BLaER1 (cell line): ENCODE measurements at regions not wholly inside any gene's neighbourhood (a gene's known extent, or its start where the extent isn't known, plus 50 kb on each side); places are given as distances from the start of the nearest gene placed in this dataset.
"Not testable (repeated sequence)": the region's sequence is repeated elsewhere in the genome, so short reads cannot be mapped to it uniquely, and the experiment has no call there.

Experiments
- H3K27ac ChIP-seq: shearing (Covaris generic); formaldehyde crosslinking; 2 replicates; pipeline ENCODE4 v1.8.1; 2022
- H3K27me3 ChIP-seq: shearing (Covaris generic); formaldehyde crosslinking; 2 replicates; pipeline ENCODE4 v1.8.1; 2022
- H3K36me3 ChIP-seq: shearing (Covaris generic); formaldehyde crosslinking; 2 replicates; pipeline ENCODE4 v1.8.1; 2022
- H3K4me1 ChIP-seq: shearing (Covaris generic); formaldehyde crosslinking; 2 replicates; pipeline ENCODE4 v1.8.1; 2022
- H3K4me2 ChIP-seq: shearing (Covaris generic); formaldehyde crosslinking; 2 replicates; pipeline ENCODE4 v1.8.1; 2022
- H3K4me3 ChIP-seq: shearing (Covaris generic); formaldehyde crosslinking; 2 replicates; pipeline ENCODE4 v1.8.1; 2022
- H3K9ac ChIP-seq: shearing (Covaris generic); formaldehyde crosslinking; 2 replicates; pipeline ENCODE4 v1.8.1; 2022
- H3K9me3 ChIP-seq: shearing (Covaris generic); formaldehyde crosslinking; 2 replicates; pipeline ENCODE4 v1.8.1; 2022
- H4K20me1 ChIP-seq: shearing (Covaris generic); formaldehyde crosslinking; 2 replicates; pipeline ENCODE4 v1.8.1; 2022
- Cebpa-rat ChIP-seq: shearing (Covaris generic); IDR thresholded peaks from 2 replicates; pipeline ENCODE4 v1.8.1; 2022

DNA sequence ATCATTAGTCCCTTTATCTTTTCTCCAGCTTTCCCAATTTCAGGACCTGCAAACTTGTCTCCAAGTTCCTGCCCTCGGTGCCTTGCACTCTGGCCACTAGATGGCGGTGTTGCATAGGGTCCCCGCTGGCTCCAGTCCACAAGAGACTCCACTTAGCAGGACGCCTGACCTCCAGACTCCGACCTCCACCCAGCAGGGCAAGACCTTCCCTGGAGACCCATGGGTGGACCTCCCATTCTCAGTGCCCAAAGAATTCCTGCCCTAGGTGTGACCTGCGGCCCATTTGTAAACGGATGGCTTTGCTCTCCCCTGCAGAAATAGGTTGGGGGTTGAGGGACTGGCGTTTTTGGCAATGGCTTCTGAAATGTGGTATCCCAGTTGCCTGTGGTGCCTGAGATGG, 82.6 kb downstream of the LSM3 start:
- Histone ChIP-seq H4K20me1 (no peaks in the 10 kb centered on the region), H3K27me3 (no peaks in the 10 kb centered on the region), H3K4me3 (no peak overlapping the region), H3K9ac (no peak overlapping the region), H3K27ac (no peak overlapping the region), H3K36me3 (no peaks in the 10 kb centered on the region), H3K4me1 (no peaks in the 10 kb centered on the region), H3K9me3 (no peaks in the 10 kb centered on the region; the same call in 1 of the 2 replicates), H3K4me2 (no peak overlapping the region)
- TF ChIP-seq Cebpa-rat: no peak

DNA sequence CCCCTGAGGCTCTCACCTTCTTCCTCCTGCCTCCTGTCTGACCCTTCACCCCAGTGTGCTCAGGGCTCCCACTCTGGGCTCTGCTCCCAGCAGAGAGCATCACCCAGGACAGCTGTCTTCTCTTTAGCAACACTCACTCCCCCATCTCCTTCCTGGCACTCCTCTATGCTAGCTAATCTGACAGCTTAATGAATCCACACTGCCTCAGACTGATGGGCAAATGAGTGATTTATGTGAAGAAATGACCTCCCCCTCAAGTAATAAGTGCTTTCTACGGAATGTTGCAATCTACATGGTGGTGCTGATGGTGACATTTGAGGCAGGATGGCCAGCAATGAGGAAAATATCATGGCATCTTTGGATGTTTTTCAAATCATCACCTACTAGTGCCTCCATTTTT, 83.6 kb downstream of the LSM3 start:
- H3K4me2 ChIP-seq: no peak overlapping the region
- H3K9me3 ChIP-seq: no peaks in the 10 kb centered on the region; the same call in 1 of the 2 replicates
- no peaks in the 10 kb centered on the region for H4K20me1 ChIP-seq
- TF ChIP-seq Cebpa-rat: no peak
- H3K4me1 ChIP-seq: no peaks in the 10 kb centered on the region
- no peak overlapping the region for H3K27ac ChIP-seq
- H3K27me3 ChIP-seq: no peaks in the 10 kb centered on the region
- no peaks in the 10 kb centered on the region for H3K36me3 ChIP-seq
- H3K4me3 ChIP-seq: no peak overlapping the region
- no peak overlapping the region for H3K9ac ChIP-seq

DNA sequence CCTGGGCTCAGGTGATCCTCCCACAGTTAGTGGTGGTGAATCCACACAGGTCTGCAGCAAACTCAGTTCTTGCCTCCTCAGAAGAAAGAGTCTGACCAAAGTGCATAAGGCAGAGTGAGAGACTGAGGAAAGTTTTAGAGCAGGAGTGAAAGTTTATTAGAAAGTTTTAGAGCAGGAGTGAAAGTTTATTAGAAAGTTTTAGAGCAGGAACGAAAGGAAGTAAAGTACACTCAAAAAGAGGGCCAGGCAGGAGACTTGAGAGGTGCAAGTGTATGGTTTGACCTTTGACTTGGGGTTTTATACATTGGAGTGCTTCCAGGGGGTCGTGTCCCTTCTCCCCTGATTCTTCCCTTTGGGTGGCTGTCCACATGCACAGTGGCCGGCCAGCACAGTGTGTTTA, 84.2 kb downstream of the LSM3 start:
- no peak overlapping the region for H3K9ac ChIP-seq
- no peaks in the 10 kb centered on the region; the same call in 1 of the 2 replicates for H3K9me3 ChIP-seq
- no peak overlapping the region for H3K4me2 ChIP-seq
- H3K4me3 ChIP-seq: no peak overlapping the region
- H3K4me1 ChIP-seq: no peaks in the 10 kb centered on the region
- no peaks in the 10 kb centered on the region for H3K27me3 ChIP-seq
- H3K27ac ChIP-seq: no peak overlapping the region
- no peak for TF ChIP-seq Cebpa-rat
- H4K20me1 ChIP-seq: no peaks in the 10 kb centered on the region
- H3K36me3 ChIP-seq: no peaks in the 10 kb centered on the region

GRCh38 chr3:14263317-14264005, 84.8 kb downstream of the LSM3 start:
- TF ChIP-seq Cebpa-rat: no peak
- Histone ChIP-seq H3K9me3 (no peaks in the 10 kb centered on the region; the same call in 1 of the 2 replicates), H3K4me1 (no peaks in the 10 kb centered on the region), H3K27me3 (no peaks in the 10 kb centered on the region), H3K4me3 (no peak overlapping the region), H3K36me3 (no peaks in the 10 kb centered on the region), H4K20me1 (no peaks in the 10 kb centered on the region), H3K4me2 (no peak overlapping the region), H3K27ac (no peak overlapping the region), H3K9ac (no peak overlapping the region)

GRCh38 chr3:14265246-14265962, 86.8 kb downstream of the LSM3 start:
- no peaks in the 10 kb centered on the region; the same call in 1 of the 2 replicates for H3K9me3 ChIP-seq
- H3K9ac ChIP-seq: no peak overlapping the region
- no peaks in the 10 kb centered on the region for H3K4me1 ChIP-seq
- no peaks in the 10 kb centered on the region for H4K20me1 ChIP-seq
- no peaks in the 10 kb centered on the region for H3K27me3 ChIP-seq
- no peak overlapping the region for H3K4me2 ChIP-seq
- no peaks in the 10 kb centered on the region for H3K36me3 ChIP-seq
- H3K27ac ChIP-seq: no peak overlapping the region
- no peak for TF ChIP-seq Cebpa-rat
- no peak overlapping the region for H3K4me3 ChIP-seq

GRCh38 chr3:14266361-14266760, 87.7 kb downstream of the LSM3 start:
- Histone ChIP-seq H3K9ac (no peak overlapping the region), H3K9me3 (no peaks in the 10 kb centered on the region; the same call in 1 of the 2 replicates), H3K27me3 (no peaks in the 10 kb centered on the region), H3K36me3 (no peaks in the 10 kb centered on the region), H3K27ac (no peak overlapping the region), H3K4me2 (no peak overlapping the region), H3K4me3 (no peak overlapping the region), H3K4me1 (no peaks in the 10 kb centered on the region), H4K20me1 (no peaks in the 10 kb centered on the region)
- TF ChIP-seq Cebpa-rat: no peak

GRCh38 chr3:14267976-14268375, 89.4 kb downstream of the LSM3 start:
- H3K27me3 ChIP-seq: no peaks in the 10 kb centered on the region
- H3K36me3 ChIP-seq: no peaks in the 10 kb centered on the region
- H3K9ac ChIP-seq: no peak overlapping the region
- no peaks in the 10 kb centered on the region; the same call in 1 of the 2 replicates for H3K9me3 ChIP-seq
- no peak for TF ChIP-seq Cebpa-rat
- H3K4me2 ChIP-seq: no peak overlapping the region
- H3K27ac ChIP-seq: no peak overlapping the region
- H3K4me1 ChIP-seq: no peaks in the 10 kb centered on the region
- H4K20me1 ChIP-seq: no peaks in the 10 kb centered on the region
- no peak overlapping the region for H3K4me3 ChIP-seq

DNA sequence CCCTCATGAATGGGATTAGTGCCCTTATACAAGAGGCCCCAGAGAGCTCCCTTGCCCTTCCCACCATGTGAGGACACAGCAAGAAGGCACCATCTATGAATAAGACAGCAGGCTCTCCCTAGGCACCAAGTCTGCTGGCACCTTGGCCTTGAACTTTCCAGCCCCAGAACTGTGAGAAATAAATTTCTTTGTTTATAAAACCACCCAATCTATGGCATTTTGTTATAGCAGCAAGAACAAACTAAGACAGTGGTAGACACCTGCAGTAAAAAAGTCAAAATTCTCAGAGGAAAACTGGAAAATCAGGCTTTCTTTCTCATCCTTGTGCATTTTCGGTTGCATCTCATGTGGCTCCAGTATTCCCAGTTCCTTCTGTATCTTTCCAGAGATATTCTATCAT, 90.3 kb downstream of the LSM3 start:
- Histone ChIP-seq H4K20me1 (no peaks in the 10 kb centered on the region), H3K9me3 (no peaks in the 10 kb centered on the region), H3K27me3 (no peaks in the 10 kb centered on the region), H3K36me3 (no peaks in the 10 kb centered on the region), H3K4me2 (no peak overlapping the region), H3K4me3 (no peak overlapping the region), H3K9ac (no peak overlapping the region), H3K27ac (no peak overlapping the region), H3K4me1 (no peaks in the 10 kb centered on the region)
- TF ChIP-seq Cebpa-rat: no peak

- not testable (repeated sequence) for H4K20me1 ChIP-seq, H3K36me3 ChIP-seq, H3K9ac ChIP-seq, H3K4me2 ChIP-seq, H3K27ac ChIP-seq, H3K4me3 ChIP-seq, H3K27me3 ChIP-seq, H3K4me1 ChIP-seq, H3K9me3 ChIP-seq
These were observed 93.7 kb downstream of the LSM3 start for GRCh38 chr3:14272041-14272958.

GRCh38 chr3:14272959-14273560, 94.4 kb downstream of the LSM3 start:
- not testable (repeated sequence) for H4K20me1 ChIP-seq, H3K27me3 ChIP-seq, H3K4me3 ChIP-seq, H3K4me2 ChIP-seq, H3K4me1 ChIP-seq, H3K27ac ChIP-seq, H3K9me3 ChIP-seq, H3K36me3 ChIP-seq, H3K9ac ChIP-seq
